HAP-1 (cell line): ENCODE measurements at regions not wholly inside any gene's neighbourhood (a gene's known extent, or its start where the extent isn't known, plus 50 kb on each side); places are given as distances from the start of the nearest gene placed in this dataset.
A peak's percentile ranks its signal among the peaks of the same experiment; 100 is the strongest.
"Not testable (repeated sequence)": the region's sequence is repeated elsewhere in the genome, so short reads cannot be mapped to it uniquely, and the experiment has no call there.

ENCODE experiments used
- DNase-seq, 2 experiments: peaks; one replicate each; pipeline ENCODE4 v3.0.0-alpha.2; 2016 to 2020; ENCODE audit warnings: low spot score in 2 of 2
- H3K27me3 ChIP-seq: fragments of 250-450 bp; sonication (Bioruptor Pico); 2 replicates; pipeline ENCODE4 v1.5.1; 2020; ENCODE audit warnings: low read depth, mild to moderate bottlenecking, moderate library complexity
- H3K36me3 ChIP-seq: fragments of 250-450 bp; sonication (Bioruptor Pico); replicated peaks from 2 replicates; pipeline ENCODE4 v1.5.1; 2020; ENCODE audit warnings: mild to moderate bottlenecking
- H3K4me1 ChIP-seq: fragments of 250-450 bp; sonication (Bioruptor Pico); 2 replicates; pipeline ENCODE4 v1.5.1; 2020; ENCODE audit warnings: mild to moderate bottlenecking
- H3K4me3 ChIP-seq: fragments of 250-450 bp; sonication (Bioruptor Pico); 2 replicates; pipeline ENCODE4 v1.5.1; 2020; ENCODE audit warnings: mild to moderate bottlenecking, moderate library complexity
- H3K9me3 ChIP-seq: fragments of 250-450 bp; sonication (Bioruptor Pico); 2 replicates; pipeline ENCODE4 v1.5.1; 2020; ENCODE audit warnings: mild to moderate bottlenecking, moderate library complexity
- in situ Hi-C: fragments of 300-500 bp; cut with MboI; formaldehyde crosslinking; loops from 3 replicates; pipeline ENCODE4 v1.14.3; 2020; ENCODE audit warnings: low sequenced_read_pairs, inconsistent platforms, mixed read lengths

DNA sequence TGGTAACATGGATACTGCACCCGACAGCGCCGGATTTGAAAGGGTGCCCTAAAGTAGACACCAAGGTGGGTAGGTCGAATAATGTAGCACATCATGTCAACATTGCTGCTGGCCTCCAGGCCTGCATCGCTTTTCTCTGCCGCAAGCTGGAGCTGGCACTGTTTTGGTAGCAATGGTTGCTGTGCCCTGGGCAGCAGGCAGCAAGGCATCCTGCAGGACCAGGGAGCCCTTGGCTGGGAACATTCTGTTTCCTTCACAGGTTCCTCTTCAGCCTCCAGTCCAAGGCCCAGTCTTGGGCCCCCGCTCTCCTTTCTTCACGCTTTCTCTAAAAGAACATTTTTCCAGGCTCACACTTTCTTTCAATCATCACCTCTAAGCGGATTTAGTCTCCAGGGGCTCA lies 365.8 kb upstream of the JARID2 start:
- Histone ChIP-seq H3K4me1 (no peaks in the 10 kb centered on the region), H3K27me3 (no peaks in the 10 kb centered on the region), H3K36me3 (no peaks in the 10 kb centered on the region), H3K9me3 (no peaks in the 10 kb centered on the region), H3K4me3 (no peak overlapping the region)
- no peak for DNase-seq
- in situ Hi-C loops = no loop called here

DNA sequence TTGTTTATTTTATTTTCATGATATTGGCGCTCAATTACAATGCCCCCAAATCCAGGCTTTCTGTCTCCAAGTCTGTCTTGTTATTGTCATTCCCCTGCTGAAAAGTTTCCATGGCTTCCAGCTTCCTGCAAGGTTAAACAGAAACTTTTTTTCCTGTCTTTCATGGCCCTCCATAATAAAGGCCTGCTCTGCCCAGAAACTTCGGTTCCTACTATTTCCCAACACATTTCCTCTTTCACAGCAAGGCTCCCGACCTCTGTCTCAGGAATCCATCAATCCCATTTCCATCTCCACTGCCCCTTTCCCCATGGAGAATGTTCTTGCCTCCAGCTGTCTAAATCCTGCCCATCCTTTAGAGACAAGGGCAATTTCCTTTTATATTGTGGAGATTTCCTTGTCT lies 365.2 kb upstream of the JARID2 start:
- H3K4me3 ChIP-seq = no peak overlapping the region
- H3K36me3 ChIP-seq = no peaks in the 10 kb centered on the region
- DNase-seq = no peak
- H3K27me3 ChIP-seq = no peaks in the 10 kb centered on the region
- no peaks in the 10 kb centered on the region for H3K4me1 ChIP-seq
- in situ Hi-C loops = no loop called here
- H3K9me3 ChIP-seq = no peaks in the 10 kb centered on the region

DNA sequence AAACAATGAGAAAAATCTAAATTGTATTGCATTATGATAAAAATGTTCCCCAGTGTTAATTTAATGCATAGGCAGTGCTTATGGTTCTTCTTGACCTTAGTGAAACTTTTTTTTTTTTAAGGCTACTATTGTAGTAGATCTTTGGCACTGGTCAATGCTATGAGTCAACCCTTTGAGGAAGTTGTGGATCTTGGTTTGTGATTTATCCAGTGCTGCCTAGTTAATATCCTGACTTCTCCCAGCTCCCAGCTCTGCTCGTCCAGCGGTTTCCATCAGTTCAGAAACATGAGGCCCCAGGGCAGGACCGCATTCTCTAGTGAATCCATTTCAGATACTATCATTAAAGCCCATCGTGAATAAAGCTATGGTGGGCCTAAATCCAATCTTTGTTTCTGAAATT lies 364.5 kb upstream of the JARID2 start:
- H3K9me3 ChIP-seq = no peaks in the 10 kb centered on the region
- in situ Hi-C loops = no loop called here
- H3K4me3 ChIP-seq = no peak overlapping the region
- no peaks in the 10 kb centered on the region for H3K36me3 ChIP-seq
- H3K27me3 ChIP-seq = no peaks in the 10 kb centered on the region
- no peaks in the 10 kb centered on the region for H3K4me1 ChIP-seq
- no peak for DNase-seq

DNA sequence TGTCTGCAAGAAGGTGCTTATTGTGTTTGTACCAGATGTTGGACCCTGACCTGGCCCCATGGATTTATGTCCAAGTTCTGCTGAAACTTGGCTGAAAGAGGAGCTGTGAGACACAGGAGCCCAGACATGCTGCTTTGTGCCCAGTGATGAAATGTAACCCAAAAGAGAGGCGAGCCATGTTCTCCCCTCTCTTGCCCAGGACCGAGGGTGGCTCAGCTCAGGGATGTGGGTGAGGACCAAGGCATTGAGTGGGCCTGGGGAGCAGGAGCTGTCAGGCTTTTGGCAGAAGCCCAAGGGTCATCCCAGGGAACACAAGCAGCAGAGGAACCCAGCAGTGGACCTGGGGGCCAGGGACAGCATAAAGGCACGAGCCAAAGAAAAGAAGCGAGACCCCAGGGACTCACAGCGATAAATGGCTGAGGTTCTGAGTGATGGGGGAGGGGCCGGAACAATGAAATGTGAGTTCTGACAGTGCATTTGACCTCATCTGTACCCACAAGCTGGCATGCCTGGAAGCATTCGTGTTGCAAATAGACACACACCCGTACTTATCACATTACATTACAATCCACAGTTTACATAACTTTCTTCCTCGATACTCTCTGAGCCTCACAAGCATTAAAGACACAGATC lies 363.4 kb upstream of the JARID2 start:
- Histone ChIP-seq H3K36me3 (no peaks in the 10 kb centered on the region), H3K4me3 (no peak overlapping the region), H3K9me3 (no peaks in the 10 kb centered on the region), H3K4me1 (no peaks in the 10 kb centered on the region), H3K27me3 (no peaks in the 10 kb centered on the region)
- DNase-seq = no peak
- in situ Hi-C loops = no loop called here

DNA sequence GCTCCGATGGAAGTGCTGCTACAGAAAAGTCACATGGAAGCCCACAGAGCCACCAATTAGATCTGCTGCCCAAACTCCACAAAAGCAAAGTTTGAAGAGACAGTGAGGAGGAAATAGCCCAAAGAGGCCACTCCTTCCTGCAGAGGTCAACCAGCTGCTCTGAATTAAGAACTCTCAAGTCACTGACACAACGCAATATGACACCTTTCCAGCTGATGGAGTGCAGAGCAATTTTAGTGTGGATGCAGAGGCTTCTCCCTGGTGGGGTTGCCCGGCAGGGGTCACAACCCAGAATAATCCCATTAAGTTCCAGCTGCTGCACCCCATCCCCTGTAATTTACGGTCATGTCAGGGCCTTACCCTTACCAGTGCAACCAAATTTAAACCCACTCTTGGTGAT lies 361.9 kb upstream of the JARID2 start:
- H3K36me3 ChIP-seq = no peaks in the 10 kb centered on the region
- H3K4me3 ChIP-seq = no peak overlapping the region
- no peaks in the 10 kb centered on the region for H3K27me3 ChIP-seq
- H3K9me3 ChIP-seq = no peaks in the 10 kb centered on the region
- no peaks in the 10 kb centered on the region for H3K4me1 ChIP-seq
- in situ Hi-C loops = no loop called here
- DNase-seq = no peak

DNA sequence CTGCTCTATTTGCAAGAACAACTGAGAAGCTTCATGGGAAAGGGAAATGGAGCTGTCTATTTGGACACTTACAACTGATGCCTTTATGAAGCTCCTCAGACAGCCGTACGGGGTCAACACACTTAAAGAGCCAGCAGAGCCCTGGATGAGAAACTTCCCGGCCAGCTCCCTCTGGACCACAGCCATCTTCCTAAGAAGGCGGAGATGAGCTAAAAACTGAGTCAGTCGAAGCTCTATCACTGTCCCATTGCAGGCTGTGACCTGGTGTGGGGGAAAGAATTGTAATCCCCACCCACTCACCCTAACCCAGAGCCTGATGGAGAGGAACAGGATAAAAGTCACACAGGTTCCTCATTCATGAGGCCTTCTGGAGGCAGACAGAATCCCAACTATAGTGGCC lies 360.4 kb upstream of the JARID2 start:
- H3K9me3 ChIP-seq = no peaks in the 10 kb centered on the region
- no peaks in the 10 kb centered on the region for H3K27me3 ChIP-seq
- in situ Hi-C loops = no loop called here
- H3K36me3 ChIP-seq = no peaks in the 10 kb centered on the region
- DNase-seq = no peak
- peaks cover 6% of the 10 kb centered on the region for H3K4me1 ChIP-seq
- no peak overlapping the region for H3K4me3 ChIP-seq

DNA sequence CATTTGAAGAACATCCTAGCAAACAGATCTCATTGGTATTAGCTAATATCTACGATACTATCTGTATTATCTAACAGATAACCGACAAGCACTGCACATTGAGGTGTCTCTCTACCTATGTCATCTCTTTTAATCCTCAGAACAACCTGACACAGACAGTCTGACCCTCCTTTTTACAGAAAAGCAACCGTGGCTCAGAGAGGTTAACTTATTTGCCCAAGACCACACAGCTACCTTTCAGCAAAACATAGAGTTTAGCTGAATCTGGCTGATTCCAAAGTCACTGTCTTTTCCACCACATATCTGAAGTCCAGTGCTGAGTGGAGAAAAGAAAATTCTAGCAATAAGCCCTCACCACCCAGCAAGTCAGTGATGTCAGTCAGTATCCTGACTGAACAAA lies 358.7 kb upstream of the JARID2 start:
- in situ Hi-C loops = no loop called here
- Histone ChIP-seq H3K27me3 (no peaks in the 10 kb centered on the region), H3K9me3 (no peaks in the 10 kb centered on the region), H3K4me3 (no peak overlapping the region), H3K4me1 (peaks cover 6% of the 10 kb centered on the region), H3K36me3 (no peaks in the 10 kb centered on the region)
- no peak for DNase-seq

DNA sequence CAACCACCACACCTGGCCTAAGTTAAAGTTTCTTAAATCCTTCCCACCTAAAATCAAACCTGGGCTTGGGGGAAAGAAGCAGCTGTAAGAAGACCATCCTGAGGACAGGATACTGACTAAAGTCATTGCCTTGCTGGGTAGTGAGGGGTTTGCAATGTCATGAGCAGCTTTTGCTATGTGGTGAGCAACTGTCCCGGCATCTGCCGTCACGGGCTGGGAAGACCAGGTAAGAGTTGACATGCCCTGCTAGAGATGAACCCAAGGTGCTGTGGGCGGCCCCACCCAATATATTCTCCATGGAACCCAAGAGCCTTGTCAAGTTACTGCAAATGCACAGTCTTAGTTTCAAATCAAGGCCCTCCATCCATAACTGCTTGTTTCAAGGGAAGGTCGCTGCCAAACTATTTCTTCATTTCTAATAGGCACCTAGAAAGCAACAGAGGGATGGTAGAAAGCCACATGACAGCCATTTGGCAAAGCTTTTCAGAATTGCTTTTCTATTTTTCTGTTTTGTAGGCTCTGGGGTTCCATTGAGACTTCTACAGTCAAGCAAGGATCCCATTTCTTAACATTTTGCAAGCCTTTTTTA lies 357.8 kb upstream of the JARID2 start:
- no peak for DNase-seq
- Histone ChIP-seq H3K4me1 (peaks cover 6% of the 10 kb centered on the region), H3K36me3 (no peaks in the 10 kb centered on the region), H3K9me3 (no peaks in the 10 kb centered on the region), H3K4me3 (no peak overlapping the region), H3K27me3 (no peaks in the 10 kb centered on the region)
- in situ Hi-C loops = no loop called here

DNA sequence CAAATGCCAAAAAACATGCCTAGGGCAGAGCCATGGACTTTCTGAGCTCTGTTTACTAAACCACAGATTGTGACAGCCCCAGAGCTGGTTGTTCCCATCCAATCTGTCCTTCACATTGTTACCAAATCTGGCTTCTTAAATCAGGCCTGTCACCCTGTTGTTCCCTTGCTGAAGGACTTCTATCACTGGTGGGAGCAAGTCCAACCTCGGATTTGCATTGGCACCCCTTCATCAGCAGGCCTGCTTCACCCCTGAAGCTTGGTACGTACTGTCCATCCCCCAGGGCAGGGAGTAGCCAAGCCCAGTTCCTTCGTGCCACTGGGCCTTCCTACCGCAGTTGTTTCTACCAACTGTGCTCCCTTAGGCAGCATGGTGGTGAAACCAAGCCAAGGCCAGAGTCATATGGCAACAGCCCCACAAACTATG lies 357.3 kb upstream of the JARID2 start:
- in situ Hi-C loops = no loop called here
- no peak for DNase-seq
- no peaks in the 10 kb centered on the region for H3K36me3 ChIP-seq

DNA sequence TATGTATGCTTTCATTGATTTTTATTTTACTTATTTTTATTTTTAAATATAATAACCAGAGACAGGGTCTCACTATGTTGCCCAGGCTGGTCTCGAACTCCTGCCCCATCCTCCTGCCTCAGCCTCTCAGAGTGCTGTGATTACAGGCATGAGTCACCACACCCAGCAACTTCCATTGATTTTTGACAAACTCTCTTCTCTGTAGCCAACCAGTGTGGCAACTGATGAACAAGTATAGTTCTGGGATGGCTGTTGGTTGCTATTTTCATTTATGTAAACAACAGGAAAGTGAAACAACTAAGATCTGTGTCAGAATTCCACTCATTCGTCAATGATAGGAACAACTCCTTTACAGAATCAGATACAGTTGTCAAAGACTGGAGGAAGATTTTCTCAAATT lies 356.7 kb upstream of the JARID2 start:
- in situ Hi-C loops = no loop called here
- Histone ChIP-seq H3K27me3 (no peaks in the 10 kb centered on the region), H3K4me3 (no peak overlapping the region), H3K9me3 (0 out of 2 replicates have a peak, but pooled peaks cover under 1% of the 10 kb centered on the region), H3K36me3 (no peaks in the 10 kb centered on the region), H3K4me1 (peaks cover 6% of the 10 kb centered on the region)
- no peak for DNase-seq

More for the DNA sequence above, 357.3 kb upstream of the JARID2 start:
- Histone ChIP-seq H3K4me1 (peaks cover 6% of the 10 kb centered on the region), H3K27me3 (no peaks in the 10 kb centered on the region), H3K9me3 (no peaks in the 10 kb centered on the region), H3K4me3 (no peak overlapping the region)

DNA sequence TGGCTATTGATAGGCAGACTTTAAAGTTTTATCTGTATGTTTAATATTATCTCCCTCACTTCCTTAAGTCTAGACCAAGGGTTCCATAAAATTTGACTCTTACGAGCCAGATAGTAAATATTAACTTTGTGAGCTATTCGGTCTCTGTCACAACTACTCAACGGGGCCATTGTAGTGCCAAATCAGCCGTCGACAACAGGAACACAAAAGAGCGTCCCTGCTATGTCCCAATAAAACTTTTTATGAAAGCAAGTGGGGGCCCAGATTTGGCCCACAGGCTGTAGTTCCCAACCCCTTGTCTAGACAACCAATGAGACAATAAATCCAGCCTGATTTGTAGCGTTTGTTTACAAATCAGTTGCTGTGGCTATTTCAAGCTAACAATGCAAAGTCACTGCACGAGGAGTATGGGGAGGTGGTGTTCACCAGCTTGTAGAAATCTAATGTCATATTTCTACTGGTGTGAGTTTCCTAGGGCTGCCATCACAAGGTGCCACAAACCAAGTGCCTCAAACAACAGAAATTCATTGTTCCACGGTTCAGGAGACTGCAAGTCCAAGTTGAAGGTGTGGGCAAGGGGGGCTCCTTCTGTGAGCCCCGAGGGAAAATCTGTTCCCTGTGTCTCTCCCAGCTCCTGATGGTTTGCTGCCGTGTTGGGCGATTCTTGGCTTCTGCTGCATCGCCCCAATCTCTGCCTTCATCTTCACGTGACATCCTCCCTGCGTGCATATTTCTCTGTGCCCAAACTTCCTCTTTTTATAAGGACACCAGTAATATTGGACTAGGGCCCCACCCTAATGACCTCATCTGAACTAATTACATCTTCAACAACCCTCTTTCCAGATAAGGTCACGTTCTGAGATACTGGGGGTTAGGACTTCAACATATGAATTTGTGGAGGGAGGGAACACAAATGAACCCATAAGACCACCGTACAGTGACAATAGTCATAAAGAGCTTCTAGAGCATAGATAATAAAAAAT lies 356.0 kb upstream of the JARID2 start:
- in situ Hi-C loops = no loop called here
- peak in 1 of 2 experiments; percentile 19 for DNase-seq
- Histone ChIP-seq H3K4me1 (peaks cover 6% of the 10 kb centered on the region), H3K36me3 (no peaks in the 10 kb centered on the region), H3K27me3 (no peaks in the 10 kb centered on the region), H3K4me3 (no peak overlapping the region), H3K9me3 (0 out of 2 replicates have a peak, but pooled peaks cover 2% of the 10 kb centered on the region)

DNA sequence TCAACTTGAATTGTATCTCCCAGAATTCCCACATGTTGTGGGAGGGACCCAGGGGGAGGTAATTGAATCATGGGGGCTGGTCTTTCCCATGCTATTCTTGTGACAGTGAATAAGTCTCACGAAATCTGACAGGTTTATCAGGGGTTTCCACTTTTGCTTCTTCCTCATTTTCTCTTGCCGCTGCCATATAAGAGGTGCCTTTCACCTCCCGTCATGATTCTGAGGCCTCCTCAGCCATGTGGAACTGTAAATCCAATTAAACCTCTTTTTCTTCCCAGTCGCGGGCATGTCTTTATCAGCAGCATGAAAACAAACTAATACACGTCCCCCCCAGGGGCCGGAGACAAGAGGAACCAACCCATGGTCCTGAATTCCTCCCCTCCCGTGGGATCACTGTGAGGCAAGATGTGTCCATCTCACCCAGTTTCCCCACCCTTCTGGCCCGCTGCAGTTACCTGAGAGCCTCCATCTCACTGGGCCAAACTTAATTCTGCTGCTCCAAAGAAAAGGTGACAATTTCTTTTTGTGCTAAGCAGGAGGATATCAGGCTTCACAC lies 354.0 kb upstream of the JARID2 start:
- H3K4me3 ChIP-seq, H3K9me3 ChIP-seq, H3K36me3 ChIP-seq, H3K4me1 ChIP-seq, in situ Hi-C loops, DNase-seq, H3K27me3 ChIP-seq: not testable (repeated sequence)

DNA sequence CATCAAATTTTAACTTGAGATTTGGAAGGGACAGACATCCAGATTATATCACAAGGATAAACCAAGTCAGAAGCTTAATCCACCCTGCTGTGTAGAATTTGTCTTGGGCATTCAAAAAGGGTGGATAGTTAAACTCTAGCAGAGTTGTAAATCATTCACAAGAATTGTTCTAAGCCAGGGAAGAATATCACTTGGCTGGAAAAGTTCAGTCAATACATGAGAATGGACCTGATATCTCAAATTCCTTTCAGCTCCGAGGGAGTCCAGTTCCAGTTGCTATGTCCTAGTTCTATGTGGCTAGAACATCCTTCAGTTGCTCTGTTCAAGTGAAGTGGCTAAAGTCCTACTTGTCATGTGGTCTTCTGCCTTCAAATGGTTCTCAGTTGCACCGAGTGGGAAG lies 351.8 kb upstream of the JARID2 start:
- Histone ChIP-seq H3K27me3 (no peaks in the 10 kb centered on the region), H3K9me3 (0 out of 2 replicates have a peak, but pooled peaks cover 2% of the 10 kb centered on the region), H3K4me1 (peaks cover 6% of the 10 kb centered on the region), H3K36me3 (no peaks in the 10 kb centered on the region), H3K4me3 (no peak overlapping the region)
- no peak for DNase-seq
- in situ Hi-C loops = no loop called here

DNA sequence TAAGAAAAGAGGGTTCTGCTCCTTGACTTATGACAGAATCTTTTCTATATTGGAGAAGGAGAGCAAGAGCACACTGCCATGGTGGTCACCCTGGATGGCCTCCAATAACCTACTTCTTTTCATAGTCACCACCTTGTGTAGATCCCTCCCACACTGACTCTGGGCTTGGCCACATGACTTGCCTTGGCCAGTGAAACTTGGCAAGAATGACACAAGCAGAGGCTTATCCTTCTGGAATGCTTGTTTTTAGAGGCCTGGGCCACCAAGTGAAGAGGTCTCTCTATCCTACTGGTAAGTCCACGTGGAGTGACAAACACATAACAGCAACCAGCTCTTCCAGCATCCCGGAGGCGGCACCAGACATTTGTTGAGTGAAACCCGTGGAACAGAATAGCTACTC lies 349.4 kb upstream of the JARID2 start:
- H3K4me3 ChIP-seq = no peak overlapping the region
- H3K27me3 ChIP-seq = no peaks in the 10 kb centered on the region
- H3K36me3 ChIP-seq = no peaks in the 10 kb centered on the region
- in situ Hi-C loops = no loop called here
- DNase-seq = no peak
- H3K4me1 ChIP-seq = no peaks in the 10 kb centered on the region
- 0 out of 2 replicates have a peak, but pooled peaks cover 2% of the 10 kb centered on the region for H3K9me3 ChIP-seq
